GM12865 (cell line): ENCODE measurements at regions not wholly inside any gene's neighbourhood (a gene's known extent, or its start where the extent isn't known, plus 50 kb on each side); places are given as distances from the start of the nearest gene placed in this dataset.

Source experiments
- DNase-seq: peaks from one replicate; pipeline ENCODE4 v3.0.0; 2010; ENCODE audit warnings: low read depth
- H3K4me3 ChIP-seq: 2 replicates; pipeline ENCODE4 v1.5.1; 2011; ENCODE audit warnings: mild to moderate bottlenecking, low read depth, low read length, control low read depth
- TF ChIP-seq, protein P1 (sequence below): IDR thresholded peaks from 2 replicates; pipeline ENCODE4 v1.5.1; 2011; ENCODE audit warnings: low read length, control low read depth, low read depth, inconsistent platforms; ENCODE audit not compliant: insufficient read depth; ENCODE audit errors: missing control alignments

DNA sequence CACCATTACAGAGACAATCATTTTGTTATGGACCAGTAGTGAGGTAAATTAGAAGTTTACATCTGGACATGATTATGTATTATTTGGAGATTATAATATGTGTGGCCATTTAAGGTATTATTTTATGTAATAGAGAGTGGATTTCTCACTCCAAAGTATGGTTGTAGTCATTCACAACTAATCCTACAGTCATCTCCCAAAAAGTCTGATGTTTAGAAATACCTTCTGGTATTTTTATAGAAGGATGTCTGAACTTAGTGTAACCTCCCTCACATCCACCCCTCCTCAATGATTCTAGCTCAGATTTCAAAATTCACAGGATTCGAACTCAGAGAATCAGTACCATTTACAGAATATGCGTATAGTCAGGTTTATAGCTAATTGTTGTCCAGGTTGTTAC lies 346.6 kb upstream of the MEIS2 start:
- no peak overlapping the region for H3K4me3 ChIP-seq
- no peak for DNase-seq
- TF ChIP-seq, protein P1, sequence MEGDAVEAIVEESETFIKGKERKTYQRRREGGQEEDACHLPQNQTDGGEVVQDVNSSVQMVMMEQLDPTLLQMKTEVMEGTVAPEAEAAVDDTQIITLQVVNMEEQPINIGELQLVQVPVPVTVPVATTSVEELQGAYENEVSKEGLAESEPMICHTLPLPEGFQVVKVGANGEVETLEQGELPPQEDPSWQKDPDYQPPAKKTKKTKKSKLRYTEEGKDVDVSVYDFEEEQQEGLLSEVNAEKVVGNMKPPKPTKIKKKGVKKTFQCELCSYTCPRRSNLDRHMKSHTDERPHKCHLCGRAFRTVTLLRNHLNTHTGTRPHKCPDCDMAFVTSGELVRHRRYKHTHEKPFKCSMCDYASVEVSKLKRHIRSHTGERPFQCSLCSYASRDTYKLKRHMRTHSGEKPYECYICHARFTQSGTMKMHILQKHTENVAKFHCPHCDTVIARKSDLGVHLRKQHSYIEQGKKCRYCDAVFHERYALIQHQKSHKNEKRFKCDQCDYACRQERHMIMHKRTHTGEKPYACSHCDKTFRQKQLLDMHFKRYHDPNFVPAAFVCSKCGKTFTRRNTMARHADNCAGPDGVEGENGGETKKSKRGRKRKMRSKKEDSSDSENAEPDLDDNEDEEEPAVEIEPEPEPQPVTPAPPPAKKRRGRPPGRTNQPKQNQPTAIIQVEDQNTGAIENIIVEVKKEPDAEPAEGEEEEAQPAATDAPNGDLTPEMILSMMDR = no peak

DNA sequence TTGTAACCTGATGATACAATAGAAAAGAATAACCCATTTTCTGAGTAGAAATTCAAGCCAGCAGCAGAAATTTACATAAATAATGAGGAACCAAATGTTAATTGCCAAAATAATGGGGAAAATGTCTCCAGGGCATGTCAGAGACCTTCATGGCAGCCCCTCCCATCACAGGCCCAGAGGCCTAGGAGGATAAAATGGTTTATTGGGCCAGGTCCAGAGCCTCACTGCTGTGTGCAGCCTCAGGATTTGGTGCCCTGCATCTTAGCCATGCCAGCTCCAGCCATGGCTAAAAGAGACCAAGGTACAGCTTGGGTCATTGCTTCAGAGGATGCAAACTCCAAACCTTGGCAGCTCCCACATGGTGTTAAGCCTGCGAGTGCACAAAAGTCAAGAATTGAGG lies 352.1 kb upstream of the MEIS2 start:
- TF ChIP-seq, protein P1 = no peak
- DNase-seq = no peak
- H3K4me3 ChIP-seq = no peak overlapping the region

DNA sequence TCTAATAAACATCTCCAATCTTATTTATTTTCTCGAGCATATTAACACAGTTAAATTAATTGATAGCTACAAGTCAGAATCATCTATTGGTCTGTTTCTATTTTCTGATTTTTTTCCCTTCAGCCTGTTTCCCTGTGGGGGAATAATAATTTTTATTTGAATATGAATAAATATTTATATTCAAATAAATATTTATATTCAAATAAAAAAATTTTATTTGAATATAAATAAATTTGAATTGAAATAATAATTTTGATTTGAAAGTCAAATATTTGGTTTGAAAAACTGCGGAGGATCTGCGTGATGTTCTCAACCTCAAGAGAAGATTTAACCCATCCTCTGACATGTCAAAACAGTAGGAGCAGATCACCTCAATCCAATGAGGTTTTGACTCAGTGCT lies 380.1 kb upstream of the MEIS2 start:
- no peak overlapping the region for H3K4me3 ChIP-seq
- TF ChIP-seq, protein P1 = no peak
- no peak for DNase-seq

DNA sequence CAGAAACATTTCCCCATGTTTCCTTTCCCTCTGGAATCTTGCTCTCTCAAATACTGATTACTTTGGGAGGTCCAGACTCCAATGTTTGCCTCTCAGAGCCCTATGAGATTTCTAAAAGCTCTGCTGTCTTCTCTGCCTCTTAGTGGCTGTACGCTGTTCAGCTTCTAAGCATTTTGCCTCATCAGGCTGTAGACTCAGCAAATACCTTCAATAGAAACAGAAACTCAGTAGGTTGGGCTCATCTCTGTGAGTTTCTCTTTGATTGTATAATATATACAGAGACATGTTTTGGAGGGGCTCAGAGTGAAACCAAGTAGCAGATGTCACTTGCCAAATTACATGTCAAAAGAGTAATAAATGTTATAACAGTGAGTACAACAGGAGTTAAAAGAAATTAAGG lies 380.8 kb upstream of the MEIS2 start:
- H3K4me3 ChIP-seq = no peak overlapping the region
- TF ChIP-seq, protein P1 = no peak
- no peak for DNase-seq

DNA sequence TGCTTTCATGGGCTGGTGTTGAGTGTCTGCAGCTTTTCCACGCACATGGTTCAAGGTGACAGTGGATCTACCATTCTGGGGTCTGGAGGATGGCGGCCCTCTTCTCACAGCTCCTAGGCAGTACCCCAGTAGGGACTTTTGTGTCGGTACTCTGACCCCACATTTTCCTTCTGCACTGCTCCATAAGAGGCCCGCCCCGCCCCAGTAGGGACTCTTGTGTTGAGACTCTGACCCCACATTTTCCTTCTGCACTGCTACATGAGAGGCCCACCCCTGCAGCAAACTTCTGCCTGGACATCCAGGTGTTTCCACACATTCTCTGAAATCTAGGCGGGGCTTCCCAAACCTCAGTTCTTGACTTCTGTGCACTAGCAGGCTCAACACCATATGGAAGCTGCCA lies 383.4 kb upstream of the MEIS2 start:
- no peak for DNase-seq
- no peak overlapping the region for H3K4me3 ChIP-seq
- TF ChIP-seq, protein P1 = no peak

DNA sequence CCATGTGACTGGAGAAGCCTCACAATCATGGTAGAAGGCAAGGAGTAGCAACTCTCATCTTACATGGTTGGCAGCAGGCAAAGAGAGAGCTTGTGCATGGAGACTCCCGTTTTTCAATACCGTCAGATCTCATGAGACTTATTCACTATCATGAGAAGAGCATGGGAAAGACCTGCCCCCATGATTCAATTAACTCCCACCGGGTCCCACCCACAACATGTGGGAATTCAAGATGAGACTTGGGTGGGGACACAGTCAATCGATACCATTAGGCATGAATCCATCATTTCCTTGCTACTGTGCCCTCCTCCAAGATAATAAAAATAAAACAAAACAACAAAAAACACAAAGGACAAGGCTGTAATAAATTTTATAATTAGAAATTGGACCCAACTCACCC lies 384.7 kb upstream of the MEIS2 start:
- no peak overlapping the region for H3K4me3 ChIP-seq
- TF ChIP-seq, protein P1 = no peak
- DNase-seq = no peak

DNA sequence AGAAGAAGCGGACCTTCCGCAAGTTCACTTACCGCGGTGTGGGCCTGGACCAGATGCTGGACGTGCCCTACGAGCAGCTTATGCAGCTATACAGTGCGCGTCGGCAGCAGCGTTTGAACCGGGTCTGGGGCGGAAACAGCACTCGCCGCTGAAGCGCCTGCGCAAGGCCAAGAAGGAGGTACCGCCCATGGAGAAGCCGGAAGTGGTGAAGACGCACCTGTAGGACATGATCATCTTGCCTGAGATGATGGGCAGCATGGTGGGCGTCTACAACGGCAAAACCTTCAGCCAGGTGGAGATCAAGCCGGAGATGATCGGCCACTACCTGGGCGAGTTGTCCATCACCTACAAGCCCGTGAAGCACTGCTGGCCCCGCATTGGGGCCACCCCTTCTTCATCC lies 390.4 kb upstream of the MEIS2 start:
- DNase-seq = no peak
- H3K4me3 ChIP-seq = no peak overlapping the region
- TF ChIP-seq, protein P1 = no peak
